GM12878 (cell line): ENCODE measurements at regions not wholly inside any gene's neighbourhood (a gene's known extent, or its start where the extent isn't known, plus 50 kb on each side); places are given as distances from the start of the nearest gene placed in this dataset.

Experiments
- ATAC-seq: fragments of 200-7000 bp; cut with Tn5 transposase; 3 replicates; pipeline ENCODE4 v1.9.1; 2020; ENCODE audit warnings: mild to moderate bottlenecking, moderate library complexity
- BruUV-seq: library from RNA; stranded (reverse); fragments of 400-500 nt; replicated peaks from 2 replicates; lab custom pipeline; 2021; lab: Mats Ljungman, UMichigan
- CTCF ChIA-PET: fragments of 300-600 bp; sonication (Branson Sonifier 250); formaldehyde crosslinking; extraction: SDS; loops from one replicate; lab custom pipeline; 2021; ENCODE audit warnings: inconsistent platforms; lab: Yijun Ruan, JAX
- POLR2A ChIA-PET: fragments of 350-600 bp; formaldehyde crosslinking; extraction: SDS; loops from one replicate; lab custom pipeline; 2021; ENCODE audit warnings: inconsistent platforms; lab: Charles Lee
- RAD21 ChIA-PET: fragments of 300-600 bp; sonication (Branson Sonifier 250); formaldehyde crosslinking; loops from one replicate; lab custom pipeline; 2023; ENCODE audit warnings: antibody characterized with exemption; ENCODE audit not compliant: unreplicated experiment; lab: Charles Lee
- SMC1A ChIA-PET: fragments of 300-600 bp; sonication (Branson Sonifier 250); formaldehyde crosslinking; loops from one replicate; lab custom pipeline; 2023; ENCODE audit not compliant: unreplicated experiment, uncharacterized antibody; lab: Charles Lee
- DNase-seq: peaks from one replicate; pipeline ENCODE4 v3.0.0-alpha.2; 2011; ENCODE audit warnings: low read depth, low spot score
- FAIRE-seq: peaks from 3 replicates; lab custom pipeline; 2011; peaks lifted over from hg19 to GRCh38; lab: Jason Lieb, UNC
- H2AFZ ChIP-seq: 2 replicates; pipeline ENCODE4 v1.6.0; 2011; ENCODE audit warnings: low read depth, low read length, control low read depth; ENCODE audit not compliant: control insufficient read depth
- H3K27ac ChIP-seq: 2 replicates; pipeline ENCODE4 v1.5.1; 2011; ENCODE audit warnings: control low read depth; ENCODE audit not compliant: control insufficient read depth, insufficient read depth
- H3K27me3 ChIP-seq, 2 experiments: replicated peaks in 1 of 2; 2 replicates each; pipeline versions ENCODE4 v1.6.0 to v1.6.1; 2011; ENCODE audit warnings: low read length in 1 of 2; ENCODE audit not compliant: control insufficient read depth in 2 of 2, insufficient read depth in 2 of 2
- H3K36me3 ChIP-seq, 2 experiments: 2 replicates each; pipeline ENCODE4 v1.5.1; 2011; ENCODE audit warnings: low read length in 1 of 2; ENCODE audit not compliant: control insufficient read depth in 2 of 2, insufficient read depth in 2 of 2
- H3K4me1 ChIP-seq: 2 replicates; pipeline ENCODE4 v1.6.1; 2011; ENCODE audit warnings: mild to moderate bottlenecking, low read length, moderate library complexity, mixed read lengths; ENCODE audit not compliant: control insufficient read depth, insufficient read depth
- H3K4me2 ChIP-seq: 2 replicates; pipeline ENCODE4 v1.6.0; 2011; ENCODE audit warnings: control low read depth; ENCODE audit not compliant: control insufficient read depth, insufficient read depth
- H3K4me3 ChIP-seq: fragments of 200-600 bp; sonication (generic); 2 replicates; pipeline ENCODE4 v1.5.1; 2016
- H3K79me2 ChIP-seq: 2 replicates; pipeline ENCODE4 v1.6.0; 2011; ENCODE audit warnings: low read length; ENCODE audit not compliant: control insufficient read depth, insufficient read depth
- H3K9ac ChIP-seq: 2 replicates; pipeline ENCODE4 v1.8.0; 2011; ENCODE audit warnings: low read length, control low read depth, mixed read lengths; ENCODE audit not compliant: control insufficient read depth, insufficient read depth
- H3K9me3 ChIP-seq: replicated peaks from 3 replicates; pipeline ENCODE4 v1.5.1; 2011; ENCODE audit warnings: mild to moderate bottlenecking, low read length; ENCODE audit not compliant: control insufficient read depth, insufficient read depth
- H4K20me1 ChIP-seq: 2 replicates; pipeline ENCODE4 v1.6.0; 2011; ENCODE audit not compliant: control insufficient read depth, insufficient read depth
- BCL11A ChIP-seq: IDR thresholded peaks from 2 replicates; pipeline ENCODE4 v1.6.1; 2011; ENCODE audit warnings: low read depth, low read length
- FOXM1 ChIP-seq: IDR thresholded peaks from 2 replicates; pipeline ENCODE4 v1.6.1; 2012; ENCODE audit warnings: low read depth, mild to moderate bottlenecking, inconsistent platforms, low read length, moderate library complexity
- RCOR1 ChIP-seq: conservative IDR thresholded peaks from 2 replicates; pipeline ENCODE4 v1.6.1; 2012; ENCODE audit warnings: low read depth, low read length, improper control_type of control experiment
- SMAD1 ChIP-seq: fragments of 450-650 bp; IDR thresholded peaks from 2 replicates; pipeline ENCODE4 v1.6.1; 2018; ENCODE audit warnings: mild to moderate bottlenecking, low read depth; ENCODE audit not compliant: partially characterized antibody
- SREBF2 ChIP-seq: IDR thresholded peaks from 2 replicates; pipeline ENCODE4 v1.6.1; 2012; ENCODE audit warnings: mild to moderate bottlenecking, low read length
- WGBS: methylation state at CpG from one replicate; pipeline ENCODE4 v1.1.6; 2016; ENCODE audit warnings: low lambda C conversion rate; ENCODE audit not compliant: insufficient replicate concordance, insufficient coverage; ENCODE audit errors: missing lambda C conversion rate; 5-methylcytosine and 5-hydroxymethylcytosine counted together
- in situ Hi-C: fragments of 300-500 bp; cut with MboI; formaldehyde crosslinking; loops from 9 replicates; pipeline ENCODE4 v1.14.3; 2018; ENCODE audit warnings: mixed read lengths
- intact Hi-C: fragments of 100-400 bp; cut with micrococcal nuclease; formaldehyde crosslinking; loops from one replicate; pipeline ENCODE4 v1.14.2; 2022; ENCODE audit not compliant: unreplicated experiment

DNA sequence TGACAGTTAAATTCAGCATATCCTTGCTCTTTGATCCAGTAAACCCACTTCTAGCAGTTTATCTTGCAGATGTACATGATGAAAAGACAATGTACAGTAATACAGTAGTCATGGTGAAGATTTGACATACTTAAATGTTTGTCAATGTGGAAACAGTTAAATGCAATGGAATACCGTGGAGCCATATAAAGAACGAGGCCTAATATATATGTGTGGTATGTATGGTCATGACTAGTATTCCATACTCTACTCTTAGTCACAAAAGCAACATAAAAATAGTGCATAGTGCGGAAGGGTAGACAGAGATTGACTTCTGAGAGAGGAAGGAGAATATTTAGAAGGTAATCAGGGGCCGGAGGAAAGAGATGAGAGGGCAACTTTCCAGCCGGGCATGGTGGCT is 70.7 kb upstream of the ARMC2 start (continued):
- TF ChIP-seq BCL11A (no peak), FOXM1 (no peak)
- TF ChIP-seq, all 136 proteins: peak for 0

DNA sequence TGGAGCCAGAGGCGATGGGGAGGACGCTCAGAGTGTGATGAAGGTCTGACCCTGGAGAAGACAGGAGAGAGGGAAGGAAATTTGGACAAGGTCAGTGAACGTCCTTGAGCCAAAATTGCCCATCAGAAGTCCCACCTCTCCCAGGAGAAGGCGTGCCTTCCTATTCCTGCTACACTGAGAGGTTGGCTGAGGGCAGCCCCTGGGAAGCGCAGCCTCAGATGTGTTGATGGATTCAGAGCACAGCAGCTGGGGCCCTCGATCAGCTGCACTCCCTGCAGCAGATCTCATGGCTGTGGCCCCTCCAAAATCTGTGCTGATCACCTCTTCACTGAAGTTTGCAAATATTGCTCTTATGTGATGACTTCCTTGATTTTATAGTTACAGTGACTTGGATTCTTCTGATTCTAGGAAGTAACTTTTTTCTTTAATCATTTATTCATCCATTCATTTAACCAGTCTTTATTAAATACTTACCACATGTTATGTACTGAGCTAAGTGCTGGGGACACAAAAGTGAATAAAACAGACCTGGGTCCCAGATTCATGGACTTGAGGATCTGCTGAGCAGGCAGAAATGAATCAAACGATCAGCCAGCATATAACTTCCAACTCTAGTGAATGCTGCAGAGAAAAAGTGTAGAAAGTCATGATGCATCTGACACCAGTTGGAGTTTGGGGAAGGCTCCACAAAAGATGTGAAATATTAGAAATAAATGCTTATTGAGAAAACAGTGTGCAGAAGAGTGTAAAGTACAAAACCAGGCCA is 69.6 kb upstream of the ARMC2 start:
- intact Hi-C loops, result no loop called here

More for the DNA sequence above, 69.6 kb upstream of the ARMC2 start:
- CTCF ChIA-PET, result interaction anchor here (1.3 to 4.5 kb wide), 2 partner anchors 12 to 237 kb away, joined by 4 to 25 read pairs; no protein-coding TSS in a partner anchor
- H2AFZ ChIP-seq, result no peak overlapping the region
- SMC1A ChIA-PET, result interaction anchor here (0.9 to 2.5 kb wide), 3 partner anchors 233 to 237 kb away, joined by 4 to 13 read pairs (median 5); no protein-coding TSS in a partner anchor
- no peak for TF ChIP-seq SREBF2
- no peak for TF ChIP-seq SMAD1
- no peak for TF ChIP-seq RCOR1
- TF ChIP-seq, all 136 proteins: peak for 0
- 40% methylated on average over 7 of the region's 7 CpGs for WGBS
- H3K9ac ChIP-seq, result no peak overlapping the region
- ChIA-PET RAD21 (interaction anchor here (0.6 kb wide), 1 partner anchor 657 kb away, joined by 3 read pairs; no protein-coding TSS in a partner anchor), POLR2A (no interaction called here)
- H4K20me1 ChIP-seq, result no peaks in the 10 kb centered on the region
- no peaks in the 10 kb centered on the region for H3K9me3 ChIP-seq
- ATAC-seq, result no peak
- no peak overlapping the region for H3K4me3 ChIP-seq
- no peaks in the 10 kb centered on the region for H3K79me2 ChIP-seq
- peaks cover 1 to 12% of the 10 kb centered on the region in 2 experiments; a peak in 3 of 4 replicates for H3K27me3 ChIP-seq
- H3K27ac ChIP-seq, result no peak overlapping the region
- no TSS peak for BruUV-seq
- in situ Hi-C loops, result no loop called here
- FAIRE-seq, result no peak
- H3K4me2 ChIP-seq, result no peak overlapping the region
- H3K4me1 ChIP-seq, result no peaks in the 10 kb centered on the region
- H3K36me3 ChIP-seq, result no peaks in the 10 kb centered on the region
- no peak for DNase-seq
